ENCODE measurements at regions not wholly inside any gene's neighbourhood (a gene's known extent, or its start where the extent isn't known, plus 50 kb on each side); places are given as distances from the start of the nearest gene placed in this dataset.

GRCh38 chr9:115786321-115786720 is 367.3 kb upstream of the PAPPA start:
- TF ChIP-seq NR3C1 (IDR thresholded peaks at IDR 0.05), result no peak
- no peak for TF ChIP-seq POLR2A (IDR thresholded peaks at IDR 0.05; ENCODE audit: low read length)
- TF ChIP-seq MAZ (IDR thresholded peaks at IDR 0.05; ENCODE audit: borderline replicate concordance, low read depth, low read length), result no peak
- TF ChIP-seq BHLHE40 (IDR thresholded peaks at IDR 0.05; ENCODE audit: low read depth, low read length), result no peak
- no peak for TF ChIP-seq MAX (IDR thresholded peaks at IDR 0.05)
- TF ChIP-seq CTCF (IDR thresholded peaks at IDR 0.05), result no peak
- TF ChIP-seq CBX8 (IDR thresholded peaks at IDR 0.05), result no peak
- no peak for TF ChIP-seq RNF2 (IDR thresholded peaks at IDR 0.05; ENCODE audit: borderline replicate concordance, low read depth)
- no peak for TF ChIP-seq SMC3 (IDR thresholded peaks at IDR 0.05)
- no peak for TF ChIP-seq EP300 (IDR thresholded peaks at IDR 0.05)
- TF ChIP-seq MAFK (IDR thresholded peaks at IDR 0.05; ENCODE audit: partially characterized antibody), result no peak
